ENCODE measurements at regions not wholly inside any gene's neighbourhood (a gene's known extent, or its start where the extent isn't known, plus 50 kb on each side); places are given as distances from the start of the nearest gene placed in this dataset.
"Not testable (repeated sequence)": the region's sequence is repeated elsewhere in the genome, so short reads cannot be mapped to it uniquely, and the experiment has no call there.

- DNase-seq (no peak), ATAC-seq (no peak)
- intact Hi-C loops (cut with micrococcal nuclease) = no loop called here
These were observed 855.0 kb downstream of the REEP3 start for GRCh38 chr10:64376167-64376566.

- ATAC-seq (no peak), DNase-seq (no peak)
- intact Hi-C loops (cut with micrococcal nuclease) = no loop called here
These were observed 858.7 kb downstream of the REEP3 start for GRCh38 chr10:64379898-64380297.

- ATAC-seq = no peak
- DNase-seq = no peak
- intact Hi-C loops (cut with micrococcal nuclease) = no loop called here
These were observed 864.2 kb downstream of the REEP3 start for GRCh38 chr10:64385355-64385754.

- ATAC-seq (no peak), DNase-seq (no peak)
- intact Hi-C loops (cut with micrococcal nuclease) = no loop called here
These were observed 873.5 kb downstream of the REEP3 start for GRCh38 chr10:64394744-64395143.

- ATAC-seq (no peak), DNase-seq (no peak)
- intact Hi-C loops (cut with micrococcal nuclease) = no loop called here
These were observed 875.0 kb downstream of the REEP3 start for GRCh38 chr10:64396105-64396708.

- intact Hi-C loops (cut with micrococcal nuclease) = no loop called here
- ATAC-seq (no peak), DNase-seq (no peak)
These were observed 875.9 kb downstream of the REEP3 start for GRCh38 chr10:64397125-64397524.

GRCh38 chr10:64408391-64409183, 887.4 kb downstream of the REEP3 start:
- ATAC-seq (no peak), DNase-seq (no peak)
- intact Hi-C loops (cut with micrococcal nuclease) = no loop called here

- ATAC-seq (no peak), DNase-seq (no peak)
- intact Hi-C loops (cut with micrococcal nuclease) = no loop called here
These were observed 888.1 kb downstream of the REEP3 start for GRCh38 chr10:64409349-64409748.

GRCh38 chr10:64416011-64416410, 894.8 kb downstream of the REEP3 start:
- DNase-seq (no peak), ATAC-seq (no peak)
- intact Hi-C loops (cut with micrococcal nuclease) = no loop called here

- DNase-seq (no peak), ATAC-seq (no peak)
- intact Hi-C loops (cut with micrococcal nuclease) = no loop called here
These were observed 898.3 kb downstream of the REEP3 start for GRCh38 chr10:64419461-64419860.

- ATAC-seq = no peak
- intact Hi-C loops (cut with micrococcal nuclease) = no loop called here
- no peak for DNase-seq
These were observed 905.5 kb downstream of the REEP3 start for GRCh38 chr10:64426745-64427144.

GRCh38 chr10:64430690-64431323, 909.6 kb downstream of the REEP3 start:
- intact Hi-C loops (cut with micrococcal nuclease) = no loop called here
- DNase-seq (no peak), ATAC-seq (no peak)

GRCh38 chr10:64441872-64442271, 920.7 kb downstream of the REEP3 start:
- ATAC-seq; DNase-seq; intact Hi-C loops (cut with micrococcal nuclease): not testable (repeated sequence)

- ATAC-seq = no peak
- DNase-seq = no peak
- intact Hi-C loops (cut with micrococcal nuclease) = no loop called here
These were observed 923.0 kb downstream of the REEP3 start for GRCh38 chr10:64444163-64444562.

- ATAC-seq (no peak), DNase-seq (no peak)
- intact Hi-C loops (cut with micrococcal nuclease) = no loop called here
These were observed 923.4 kb downstream of the REEP3 start for GRCh38 chr10:64444564-64444963.

GRCh38 chr10:64449603-64450002, 928.4 kb downstream of the REEP3 start:
- DNase-seq (no peak), ATAC-seq (no peak)
- intact Hi-C loops (cut with micrococcal nuclease) = no loop called here

GRCh38 chr10:64450312-64450711, 929.1 kb downstream of the REEP3 start:
- intact Hi-C loops (cut with micrococcal nuclease) = no loop called here
- DNase-seq (no peak), ATAC-seq (no peak)

GRCh38 chr10:64454962-64455361, 933.8 kb downstream of the REEP3 start:
- intact Hi-C loops (cut with micrococcal nuclease) = no loop called here
- DNase-seq (no peak), ATAC-seq (no peak)

- intact Hi-C loops (cut with micrococcal nuclease) = no loop called here
- ATAC-seq (no peak), DNase-seq (no peak)
These were observed 937.1 kb downstream of the REEP3 start for GRCh38 chr10:64458306-64458705.

GRCh38 chr10:64463406-64463805, 942.2 kb downstream of the REEP3 start:
- DNase-seq (no peak), ATAC-seq (no peak)
- intact Hi-C loops (cut with micrococcal nuclease) = no loop called here

GRCh38 chr10:64465653-64466052, 944.5 kb downstream of the REEP3 start:
- ATAC-seq = no peak
- no peak for DNase-seq
- intact Hi-C loops (cut with micrococcal nuclease) = no loop called here

Data from left ventricle myocardium superior (tissue), 1 donor.